ENCODE measurements at regions not wholly inside any gene's neighbourhood (a gene's known extent, or its start where the extent isn't known, plus 50 kb on each side); places are given as distances from the start of the nearest gene placed in this dataset.

GRCh38 chr21:36217743-36218142 lies 61.1 kb downstream of the DOP1B start:
- Histone ChIP-seq H3K4me2 (ENCODE audit: insufficient read depth in 1 of 2, low read depth in 2 of 2, low read length in 2 of 2) (no peak overlapping the region), H3K9me3 (ENCODE audit: insufficient read depth in 2 of 2, low read depth in 1 of 2, low read length in 1 of 2) (no peaks in the 10 kb centered on the region), H2BK12ac (ENCODE audit: low read depth, low read length) (no peak overlapping the region), H3K18ac (ENCODE audit: extremely low read depth, low read length) (no peak overlapping the region), H2AFZ (ENCODE audit: low read length) (no peak overlapping the region), H2BK15ac (ENCODE audit: low read length) (no peak overlapping the region), H3K27me3 (replicated peaks in 1 of 4; ENCODE audit: control insufficient read depth in 3 of 4, extremely low read depth in 1 of 4, insufficient read depth in 3 of 4, low read length in 3 of 4) (no peaks in the 10 kb centered on the region), H2BK120ac (replicated peaks; ENCODE audit: low read depth, low read length) (no peak overlapping the region), H3K4me3 (ENCODE audit: extremely low read depth in 1 of 4, insufficient read depth in 2 of 4, low read depth in 3 of 4, low read length in 4 of 4) (no peak overlapping the region), H3K27ac (ENCODE audit: low read depth, low read length) (no peak overlapping the region), H4K8ac (ENCODE audit: extremely low read depth, insufficient read depth, low read length) (no peak overlapping the region), H3K23me2 (ENCODE audit: low read depth, low read length) (no peaks in the 10 kb centered on the region), H2BK20ac (ENCODE audit: low read length) (no peak overlapping the region), H3K56ac (replicated peaks; ENCODE audit: insufficient read length, low read depth, low read length) (no peak overlapping the region), H3K36me3 (ENCODE audit: control insufficient read depth in 2 of 4, insufficient read depth in 4 of 4, low read length in 3 of 4) (0 out of 8 replicates have a peak, but pooled peaks cover 0 to 2% (median 0%) of the 10 kb centered on the region in 4 experiments), H4K91ac (replicated peaks; ENCODE audit: insufficient read length, low read length) (no peak overlapping the region), H2BK5ac (ENCODE audit: low read depth, low read length) (no peak overlapping the region), H3K79me2 (ENCODE audit: control insufficient read depth in 1 of 2, insufficient read depth in 2 of 2, low read length in 2 of 2) (no peaks in the 10 kb centered on the region), H3K4me1 (replicated peaks in 1 of 4; ENCODE audit: control insufficient read depth in 3 of 4, insufficient read depth in 4 of 4, low read length in 3 of 4) (no peaks in the 10 kb centered on the region), H4K20me1 (replicated peaks in 1 of 2; ENCODE audit: control insufficient read depth in 1 of 2, insufficient read depth in 2 of 2, low read length in 2 of 2) (no peaks in the 10 kb centered on the region), H3K79me1 (ENCODE audit: low read depth, low read length) (no peaks in the 10 kb centered on the region), H3K23ac (ENCODE audit: insufficient read length) (no peak overlapping the region), H4K5ac (ENCODE audit: insufficient read length, low read depth, low read length) (no peak overlapping the region), H3K9ac (replicated peaks in 1 of 4; ENCODE audit: extremely low read depth in 1 of 4, low read depth in 3 of 4, low read length in 3 of 4) (no peak overlapping the region), H2AK5ac (ENCODE audit: low read depth, low read length) (no peak overlapping the region), H3K4ac (replicated peaks; ENCODE audit: insufficient read length, low read depth, low read length) (no peak overlapping the region), H3K14ac (ENCODE audit: insufficient read length) (no peak overlapping the region)
- DNase-seq (ENCODE audit: low read depth in 1 of 2, low spot score in 2 of 2) (no peak), FAIRE-seq (no peak)
- no peak for TF ChIP-seq SP1 (IDR thresholded peaks at IDR 0.05; ENCODE audit: low read depth, low read length)
- ChIA-PET POLR2A (ENCODE audit: partially characterized antibody) (no interaction called here), CTCF (ENCODE audit: partially characterized antibody) (interaction anchor here (1.1 to 6.9 kb wide), 4 partner anchors 8 to 77 kb away, joined by 3 to 35 read pairs (median 7); no protein-coding TSS in a partner anchor)
- WGBS, 2 experiments (ENCODE audit: extremely low coverage in 1 of 2, insufficient coverage in 1 of 2, insufficient read length in 1 of 2, insufficient replicate concordance in 2 of 2, low coverage in 1 of 2, low lambda C conversion rate in 2 of 2, missing lambda C conversion rate in 1 of 2) = 94% methylated on average over 4 of the region's 4 CpGs; no CpG with 5 or more reads in 1 of the 2 experiments

Measured in H1 (cell line).